ENCODE measurements at regions not wholly inside any gene's neighbourhood (a gene's known extent, or its start where the extent isn't known, plus 50 kb on each side); places are given as distances from the start of the nearest gene placed in this dataset.

- TF ChIP-seq POLR2AphosphoS5 (IDR thresholded peaks at IDR 0.05; ENCODE audit: low read depth, low read length), result no peak
- no peak for TF ChIP-seq CTCF (IDR thresholded peaks at IDR 0.05)
- no peak for TF ChIP-seq REST (IDR thresholded peaks at IDR 0.05; ENCODE audit: insufficient read depth in 1 of 2, low read depth in 2 of 2, low read length in 1 of 2)
These were observed 444.7 kb downstream of the IPMK start for GRCh38 chr10:57822965-57823364.

Measured in Panc1 (cell line).